SK-N-SH treated with all-trans-retinoic acid at 6 μM for 48 hours (cell line): ENCODE measurements at regions not wholly inside any gene's neighbourhood (a gene's known extent, or its start where the extent isn't known, plus 50 kb on each side); places are given as distances from the start of the nearest gene placed in this dataset.

Experiments used
- ATAC-seq: fragments of 200-7000 bp; cut with Tn5 transposase; 3 replicates; pipeline ENCODE4 v1.9.1; 2020; ENCODE audit warnings: mild to moderate bottlenecking, moderate library complexity
- ARNTL ChIP-seq: fragments of 450-650 bp; formaldehyde crosslinking; IDR thresholded peaks from 2 replicates; pipeline ENCODE4 v1.5.0; 2020; ENCODE audit warnings: low read depth, mild to moderate bottlenecking, moderate library complexity, borderline replicate concordance
- BACH2 ChIP-seq: fragments of 250-450 bp; sonication (Bioruptor Pico); IDR thresholded peaks from 2 replicates; pipeline ENCODE4 v1.9.0; 2021; ENCODE audit warnings: mild to moderate bottlenecking, borderline replicate concordance
- CSDC2 ChIP-seq: fragments of 250-450 bp; sonication (Bioruptor Pico); IDR thresholded peaks from 2 replicates; pipeline ENCODE4 v1.5.0; 2020; ENCODE audit warnings: mild to moderate bottlenecking, moderate library complexity
- ESRRG ChIP-seq: fragments of 250-450 bp; sonication (Bioruptor Pico); IDR thresholded peaks from 2 replicates; pipeline ENCODE4 v1.6.1; 2021; ENCODE audit warnings: mild to moderate bottlenecking
- ISL1 ChIP-seq: fragments of 250-450 bp; sonication (Bioruptor Pico); IDR thresholded peaks from 2 replicates; pipeline ENCODE4 v2.1.2; 2022; ENCODE audit warnings: mild to moderate bottlenecking, moderate library complexity
- RARB ChIP-seq: fragments of 250-450 bp; sonication (Bioruptor Pico); IDR thresholded peaks from 2 replicates; pipeline ENCODE4 v1.8.0; 2021; ENCODE audit warnings: mild to moderate bottlenecking, moderate library complexity
- SNAI2 ChIP-seq: fragments of 250-450 bp; sonication (Bioruptor Pico); IDR thresholded peaks from 2 replicates; pipeline ENCODE4 v1.5.0; 2020; ENCODE audit warnings: mild to moderate bottlenecking, moderate library complexity
- TCF4 ChIP-seq: fragments of 250-450 bp; sonication (Bioruptor Pico); IDR thresholded peaks from 2 replicates; pipeline ENCODE4 v1.8.0; 2021; ENCODE audit warnings: mild to moderate bottlenecking, moderate library complexity, borderline replicate concordance
- TOX ChIP-seq: fragments of 250-450 bp; sonication (Bioruptor Pico); IDR thresholded peaks from 2 replicates; pipeline ENCODE4 v1.8.0; 2021; ENCODE audit warnings: mild to moderate bottlenecking, moderate library complexity, borderline replicate concordance
- ZC3H10 ChIP-seq: fragments of 250-450 bp; sonication (Bioruptor Pico); IDR thresholded peaks from 2 replicates; pipeline ENCODE4 v1.5.1; 2021; ENCODE audit warnings: mild to moderate bottlenecking, moderate library complexity
- ZFP3 ChIP-seq: fragments of 250-450 bp; sonication (Bioruptor Pico); IDR thresholded peaks from 2 replicates; pipeline ENCODE4 v1.5.0; 2020; ENCODE audit warnings: mild to moderate bottlenecking, moderate library complexity
- ZFP30 ChIP-seq: fragments of 450-650 bp; formaldehyde crosslinking; IDR thresholded peaks from 2 replicates; pipeline ENCODE4 v1.5.0; 2022; ENCODE audit warnings: mild to moderate bottlenecking, moderate library complexity
- ZNF565 ChIP-seq: fragments of 450-650 bp; formaldehyde crosslinking; conservative IDR thresholded peaks from 2 replicates; pipeline ENCODE4 v1.5.0; 2020; ENCODE audit warnings: low read depth, mild to moderate bottlenecking, moderate library complexity
- ZNF70 ChIP-seq: fragments of 450-650 bp; formaldehyde crosslinking; IDR thresholded peaks from 2 replicates; pipeline ENCODE4 v1.5.0; 2020; ENCODE audit warnings: mild to moderate bottlenecking, moderate library complexity
- ZNF8 ChIP-seq: fragments of 450-650 bp; formaldehyde crosslinking; IDR thresholded peaks from 2 replicates; pipeline ENCODE4 v1.5.0; 2020; ENCODE audit warnings: mild to moderate bottlenecking, moderate library complexity
- TF ChIP-seq, protein P1 (sequence below): fragments of 250-450 bp; sonication (Bioruptor Pico); IDR thresholded peaks from 2 replicates; pipeline ENCODE4 v1.8.0; 2021; ENCODE audit warnings: low read depth, mild to moderate bottlenecking, moderate library complexity, borderline replicate concordance
- TF ChIP-seq, protein P2 (sequence below): fragments of 250-450 bp; sonication (Bioruptor Pico); IDR thresholded peaks from 2 replicates; pipeline ENCODE4 v1.5.1; 2021; ENCODE audit warnings: mild to moderate bottlenecking, moderate library complexity
- TF ChIP-seq, protein P3 (sequence below): fragments of 250-450 bp; sonication (Bioruptor Pico); IDR thresholded peaks from 2 replicates; pipeline ENCODE4 v1.8.0; 2020; ENCODE audit warnings: mild to moderate bottlenecking, moderate library complexity, borderline replicate concordance
- TF ChIP-seq, protein P4 (sequence below): fragments of 250-450 bp; sonication (Bioruptor Pico); IDR thresholded peaks from 2 replicates; pipeline ENCODE4 v1.5.1; 2020; ENCODE audit warnings: low read depth, mild to moderate bottlenecking, moderate library complexity
- TF ChIP-seq, protein P5 (sequence below): fragments of 250-450 bp; sonication (Bioruptor Pico); IDR thresholded peaks from 2 replicates; pipeline ENCODE4 v1.5.0; 2020; ENCODE audit warnings: mild to moderate bottlenecking, moderate library complexity

DNA sequence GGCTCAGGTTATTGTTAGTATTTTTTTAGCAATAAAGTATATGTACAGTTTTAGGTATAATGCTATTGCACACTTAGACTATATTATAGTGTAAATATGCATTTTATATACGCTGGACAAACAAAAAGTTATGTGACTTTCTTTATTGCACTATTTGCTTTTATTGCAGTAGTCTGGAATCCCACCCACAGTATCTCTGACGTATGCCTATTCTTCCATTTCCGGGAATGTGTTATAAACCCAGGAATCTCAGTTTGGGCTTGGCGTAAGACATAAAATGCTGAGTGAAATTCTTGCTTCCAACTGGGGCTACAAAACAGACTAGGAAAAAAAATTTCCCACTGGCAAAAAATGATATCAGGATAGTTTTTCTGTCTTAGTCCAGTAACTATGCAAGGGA is 119.1 kb downstream of the HTR1A start:
- no peak for ATAC-seq

DNA sequence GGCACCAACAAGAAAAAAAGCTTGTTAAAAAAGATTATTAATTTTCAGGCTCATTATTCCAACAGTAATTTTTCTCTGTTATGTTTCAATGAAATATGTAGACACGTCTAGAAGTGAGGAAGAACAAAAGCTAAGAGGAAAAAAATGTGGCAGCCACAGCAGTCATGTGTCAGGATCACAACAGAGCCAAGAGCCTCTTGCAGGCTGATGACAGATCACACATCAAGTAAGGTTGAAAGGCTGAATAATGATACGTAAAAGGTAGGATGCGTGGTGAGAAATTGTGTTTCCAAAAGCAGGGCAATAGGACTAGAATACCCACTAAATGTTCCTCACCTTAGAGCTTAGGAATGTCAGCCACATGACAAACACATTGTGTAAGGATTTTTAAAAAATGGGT is 124.8 kb downstream of the HTR1A start:
- ATAC-seq, result no peak
- no peak for TF ChIP-seq ZFP30 (CRISPR knock-in tag)
- TF ChIP-seq, protein P1, sequence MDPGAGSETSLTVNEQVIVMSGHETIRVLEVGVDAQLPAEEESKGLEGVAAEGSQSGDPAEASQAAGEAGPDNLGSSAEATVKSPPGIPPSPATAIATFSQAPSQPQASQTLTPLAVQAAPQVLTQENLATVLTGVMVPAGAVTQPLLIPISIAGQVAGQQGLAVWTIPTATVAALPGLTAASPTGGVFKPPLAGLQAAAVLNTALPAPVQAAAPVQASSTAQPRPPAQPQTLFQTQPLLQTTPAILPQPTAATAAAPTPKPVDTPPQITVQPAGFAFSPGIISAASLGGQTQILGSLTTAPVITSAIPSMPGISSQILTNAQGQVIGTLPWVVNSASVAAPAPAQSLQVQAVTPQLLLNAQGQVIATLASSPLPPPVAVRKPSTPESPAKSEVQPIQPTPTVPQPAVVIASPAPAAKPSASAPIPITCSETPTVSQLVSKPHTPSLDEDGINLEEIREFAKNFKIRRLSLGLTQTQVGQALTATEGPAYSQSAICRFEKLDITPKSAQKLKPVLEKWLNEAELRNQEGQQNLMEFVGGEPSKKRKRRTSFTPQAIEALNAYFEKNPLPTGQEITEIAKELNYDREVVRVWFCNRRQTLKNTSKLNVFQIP, result no peak
- TF ChIP-seq, protein P2, sequence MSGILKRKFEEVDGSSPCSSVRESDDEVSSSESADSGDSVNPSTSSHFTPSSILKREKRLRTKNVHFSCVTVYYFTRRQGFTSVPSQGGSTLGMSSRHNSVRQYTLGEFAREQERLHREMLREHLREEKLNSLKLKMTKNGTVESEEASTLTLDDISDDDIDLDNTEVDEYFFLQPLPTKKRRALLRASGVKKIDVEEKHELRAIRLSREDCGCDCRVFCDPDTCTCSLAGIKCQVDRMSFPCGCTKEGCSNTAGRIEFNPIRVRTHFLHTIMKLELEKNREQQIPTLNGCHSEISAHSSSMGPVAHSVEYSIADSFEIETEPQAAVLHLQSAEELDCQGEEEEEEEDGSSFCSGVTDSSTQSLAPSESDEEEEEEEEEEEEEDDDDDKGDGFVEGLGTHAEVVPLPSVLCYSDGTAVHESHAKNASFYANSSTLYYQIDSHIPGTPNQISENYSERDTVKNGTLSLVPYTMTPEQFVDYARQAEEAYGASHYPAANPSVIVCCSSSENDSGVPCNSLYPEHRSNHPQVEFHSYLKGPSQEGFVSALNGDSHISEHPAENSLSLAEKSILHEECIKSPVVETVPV (CRISPR knock-in tag), result no peak
- no peak for TF ChIP-seq BACH2 (CRISPR knock-in tag)
- TF ChIP-seq ZFP3, result no peak
- TF ChIP-seq TOX (CRISPR knock-in tag), result no peak
- TF ChIP-seq CSDC2 (CRISPR knock-in tag), result no peak
- TF ChIP-seq SNAI2, result no peak
- no peak for TF ChIP-seq ESRRG (CRISPR knock-in tag)
- TF ChIP-seq ZNF565 (CRISPR knock-in tag), result no peak
- TF ChIP-seq ZNF70 (CRISPR knock-in tag), result no peak
- TF ChIP-seq ISL1 (CRISPR knock-in tag), result no peak
- TF ChIP-seq ZNF8 (CRISPR knock-in tag), result no peak
- TF ChIP-seq, protein P3, sequence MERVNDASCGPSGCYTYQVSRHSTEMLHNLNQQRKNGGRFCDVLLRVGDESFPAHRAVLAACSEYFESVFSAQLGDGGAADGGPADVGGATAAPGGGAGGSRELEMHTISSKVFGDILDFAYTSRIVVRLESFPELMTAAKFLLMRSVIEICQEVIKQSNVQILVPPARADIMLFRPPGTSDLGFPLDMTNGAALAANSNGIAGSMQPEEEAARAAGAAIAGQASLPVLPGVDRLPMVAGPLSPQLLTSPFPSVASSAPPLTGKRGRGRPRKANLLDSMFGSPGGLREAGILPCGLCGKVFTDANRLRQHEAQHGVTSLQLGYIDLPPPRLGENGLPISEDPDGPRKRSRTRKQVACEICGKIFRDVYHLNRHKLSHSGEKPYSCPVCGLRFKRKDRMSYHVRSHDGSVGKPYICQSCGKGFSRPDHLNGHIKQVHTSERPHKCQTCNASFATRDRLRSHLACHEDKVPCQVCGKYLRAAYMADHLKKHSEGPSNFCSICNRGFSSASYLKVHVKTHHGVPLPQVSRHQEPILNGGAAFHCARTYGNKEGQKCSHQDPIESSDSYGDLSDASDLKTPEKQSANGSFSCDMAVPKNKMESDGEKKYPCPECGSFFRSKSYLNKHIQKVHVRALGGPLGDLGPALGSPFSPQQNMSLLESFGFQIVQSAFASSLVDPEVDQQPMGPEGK, result no peak
- TF ChIP-seq, protein P4, sequence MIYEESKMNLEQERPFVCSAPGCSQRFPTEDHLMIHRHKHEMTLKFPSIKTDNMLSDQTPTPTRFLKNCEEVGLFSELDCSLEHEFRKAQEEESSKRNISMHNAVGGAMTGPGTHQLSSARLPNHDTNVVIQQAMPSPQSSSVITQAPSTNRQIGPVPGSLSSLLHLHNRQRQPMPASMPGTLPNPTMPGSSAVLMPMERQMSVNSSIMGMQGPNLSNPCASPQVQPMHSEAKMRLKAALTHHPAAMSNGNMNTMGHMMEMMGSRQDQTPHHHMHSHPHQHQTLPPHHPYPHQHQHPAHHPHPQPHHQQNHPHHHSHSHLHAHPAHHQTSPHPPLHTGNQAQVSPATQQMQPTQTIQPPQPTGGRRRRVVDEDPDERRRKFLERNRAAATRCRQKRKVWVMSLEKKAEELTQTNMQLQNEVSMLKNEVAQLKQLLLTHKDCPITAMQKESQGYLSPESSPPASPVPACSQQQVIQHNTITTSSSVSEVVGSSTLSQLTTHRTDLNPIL (CRISPR knock-in tag), result no peak
- no peak for TF ChIP-seq ZC3H10 (CRISPR knock-in tag)

More for the DNA sequence above, 119.1 kb downstream of the HTR1A start:
- no peak for TF ChIP-seq TOX (CRISPR knock-in tag)
- no peak for TF ChIP-seq ISL1 (CRISPR knock-in tag)
- TF ChIP-seq ZNF565 (CRISPR knock-in tag), result no peak
- no peak for TF ChIP-seq ZFP30 (CRISPR knock-in tag)

DNA sequence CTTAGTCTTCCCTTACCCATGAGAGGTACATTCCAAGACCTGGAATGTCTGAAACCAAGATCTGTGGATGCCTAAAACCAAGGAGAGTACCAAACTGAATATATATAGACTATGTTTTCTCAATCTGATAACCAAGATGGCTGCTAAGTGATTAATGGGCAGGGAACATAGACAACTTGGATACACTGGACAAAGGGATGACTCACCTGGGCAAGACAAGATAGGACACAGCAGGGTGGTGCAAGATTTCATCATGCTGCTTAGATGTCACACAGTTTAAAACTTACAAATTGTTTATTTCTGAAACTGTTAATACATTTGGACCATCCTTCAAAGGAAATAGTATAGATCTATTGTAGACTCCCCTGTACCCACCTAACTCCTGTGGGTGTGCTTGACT is 130.9 kb downstream of the HTR1A start:
- no peak for ATAC-seq
- TF ChIP-seq ZNF565 (CRISPR knock-in tag), result no peak
- no peak for TF ChIP-seq ARNTL (CRISPR knock-in tag)
- no peak for TF ChIP-seq CSDC2 (CRISPR knock-in tag)
- TF ChIP-seq ISL1 (CRISPR knock-in tag), result no peak
- TF ChIP-seq, protein P5, sequence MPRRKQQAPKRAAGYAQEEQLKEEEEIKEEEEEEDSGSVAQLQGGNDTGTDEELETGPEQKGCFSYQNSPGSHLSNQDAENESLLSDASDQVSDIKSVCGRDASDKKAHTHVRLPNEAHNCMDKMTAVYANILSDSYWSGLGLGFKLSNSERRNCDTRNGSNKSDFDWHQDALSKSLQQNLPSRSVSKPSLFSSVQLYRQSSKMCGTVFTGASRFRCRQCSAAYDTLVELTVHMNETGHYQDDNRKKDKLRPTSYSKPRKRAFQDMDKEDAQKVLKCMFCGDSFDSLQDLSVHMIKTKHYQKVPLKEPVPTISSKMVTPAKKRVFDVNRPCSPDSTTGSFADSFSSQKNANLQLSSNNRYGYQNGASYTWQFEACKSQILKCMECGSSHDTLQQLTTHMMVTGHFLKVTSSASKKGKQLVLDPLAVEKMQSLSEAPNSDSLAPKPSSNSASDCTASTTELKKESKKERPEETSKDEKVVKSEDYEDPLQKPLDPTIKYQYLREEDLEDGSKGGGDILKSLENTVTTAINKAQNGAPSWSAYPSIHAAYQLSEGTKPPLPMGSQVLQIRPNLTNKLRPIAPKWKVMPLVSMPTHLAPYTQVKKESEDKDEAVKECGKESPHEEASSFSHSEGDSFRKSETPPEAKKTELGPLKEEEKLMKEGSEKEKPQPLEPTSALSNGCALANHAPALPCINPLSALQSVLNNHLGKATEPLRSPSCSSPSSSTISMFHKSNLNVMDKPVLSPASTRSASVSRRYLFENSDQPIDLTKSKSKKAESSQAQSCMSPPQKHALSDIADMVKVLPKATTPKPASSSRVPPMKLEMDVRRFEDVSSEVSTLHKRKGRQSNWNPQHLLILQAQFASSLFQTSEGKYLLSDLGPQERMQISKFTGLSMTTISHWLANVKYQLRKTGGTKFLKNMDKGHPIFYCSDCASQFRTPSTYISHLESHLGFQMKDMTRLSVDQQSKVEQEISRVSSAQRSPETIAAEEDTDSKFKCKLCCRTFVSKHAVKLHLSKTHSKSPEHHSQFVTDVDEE (CRISPR knock-in tag), result no peak
- TF ChIP-seq, protein P2 (CRISPR knock-in tag), result no peak
- TF ChIP-seq TCF4 (CRISPR knock-in tag), result no peak
- no peak for TF ChIP-seq TOX (CRISPR knock-in tag)
- TF ChIP-seq, protein P4 (CRISPR knock-in tag), result no peak
- TF ChIP-seq RARB (CRISPR knock-in tag), result no peak
- no peak for TF ChIP-seq BACH2 (CRISPR knock-in tag)
- TF ChIP-seq ZNF70 (CRISPR knock-in tag), result no peak
- no peak for TF ChIP-seq ZFP3
- TF ChIP-seq, protein P1, result no peak
- no peak for TF ChIP-seq SNAI2
- TF ChIP-seq ZC3H10 (CRISPR knock-in tag), result no peak
- TF ChIP-seq ZFP30 (CRISPR knock-in tag), result no peak
